T-helper 2 cell (primary cell): ENCODE measurements at regions not wholly inside any gene's neighbourhood (a gene's known extent, or its start where the extent isn't known, plus 50 kb on each side); places are given as distances from the start of the nearest gene placed in this dataset.
"Not testable (repeated sequence)": the region's sequence is repeated elsewhere in the genome, so short reads cannot be mapped to it uniquely, and the experiment has no call there.

ENCODE experiments used
- DNase-seq, 5 experiments: peaks; one replicate each; pipeline versions ENCODE4 v3.0.0 to v3.0.0-alpha.2; 2012 to 2022

DNA sequence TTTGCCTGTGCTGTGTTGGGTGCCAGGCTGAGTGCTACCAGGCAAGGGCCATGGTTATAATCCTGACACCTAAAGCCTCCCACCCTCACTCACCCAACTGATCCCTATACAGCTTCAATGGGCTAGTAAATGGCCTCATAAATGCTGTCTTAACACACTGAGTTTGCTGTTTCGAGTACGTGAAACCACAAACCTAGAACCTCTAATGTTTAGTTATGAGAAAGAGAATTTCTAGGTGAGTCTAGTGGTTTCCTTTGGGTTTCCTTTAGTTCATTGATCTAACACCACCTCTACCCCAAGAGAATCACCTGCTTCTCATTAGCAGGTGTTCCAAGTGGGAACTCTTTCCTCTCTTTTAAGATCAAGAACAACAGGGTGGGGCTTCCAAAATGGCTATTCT, 172.0 kb downstream of the MC4R start:
- peak in 1 of 5 experiments; percentile 1 for DNase-seq

DNA sequence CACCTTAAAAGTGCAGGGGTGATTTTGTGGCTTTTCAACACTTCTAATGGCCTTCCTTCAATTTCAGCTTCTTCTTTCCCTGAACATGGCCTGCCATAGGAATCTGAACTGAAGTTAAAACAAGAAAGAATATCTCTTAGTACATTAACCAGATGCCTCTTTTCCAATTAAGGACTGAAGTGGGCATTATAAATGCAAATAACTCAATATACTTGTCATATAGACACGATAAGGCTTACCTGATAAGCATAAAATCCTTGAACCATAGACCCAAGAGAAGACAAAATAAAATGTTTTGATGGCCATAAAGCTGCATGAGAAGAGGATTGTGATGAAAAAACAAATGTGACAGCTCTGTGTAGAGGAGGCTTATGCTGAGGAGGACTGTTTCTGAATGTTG, 173.1 kb downstream of the MC4R start:
- no peak for DNase-seq

DNA sequence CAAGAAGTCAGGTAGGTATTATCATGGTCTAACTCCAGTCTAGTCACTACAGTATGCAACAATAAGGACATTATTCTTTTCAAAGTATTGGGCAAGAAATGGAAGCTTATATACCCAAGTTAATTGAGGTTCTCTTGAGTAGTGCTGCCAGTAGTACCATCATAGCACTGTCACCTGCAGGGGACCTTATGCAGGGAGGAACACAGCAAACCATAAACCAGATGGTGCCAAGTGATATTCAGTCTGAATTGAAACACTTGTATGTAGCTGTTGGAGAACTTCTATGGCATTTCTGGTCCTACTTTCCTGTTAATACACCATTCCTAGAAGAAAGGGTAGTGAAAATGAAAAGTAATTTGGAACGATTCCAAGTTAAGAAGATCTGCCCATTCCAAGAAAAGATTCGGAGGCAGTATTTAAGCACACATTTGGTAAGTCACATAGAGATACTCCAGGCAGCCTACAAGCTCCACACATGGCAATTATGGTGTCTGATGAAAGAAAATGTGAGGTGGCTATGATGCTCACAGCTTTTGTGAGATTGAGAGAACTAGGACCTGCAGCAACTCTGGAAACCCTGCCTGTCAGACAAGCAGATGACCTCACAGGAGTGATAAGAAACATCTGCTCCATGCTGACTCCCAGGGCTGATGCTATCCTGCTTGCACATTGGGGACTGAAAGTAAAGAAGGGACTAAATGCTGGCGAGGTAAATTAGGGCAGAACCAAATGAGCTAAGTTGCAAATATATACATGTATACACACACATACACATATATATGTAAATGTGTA, 174.7 kb downstream of the MC4R start:
- peak in 1 of 5 experiments; percentile 24 for DNase-seq

DNA sequence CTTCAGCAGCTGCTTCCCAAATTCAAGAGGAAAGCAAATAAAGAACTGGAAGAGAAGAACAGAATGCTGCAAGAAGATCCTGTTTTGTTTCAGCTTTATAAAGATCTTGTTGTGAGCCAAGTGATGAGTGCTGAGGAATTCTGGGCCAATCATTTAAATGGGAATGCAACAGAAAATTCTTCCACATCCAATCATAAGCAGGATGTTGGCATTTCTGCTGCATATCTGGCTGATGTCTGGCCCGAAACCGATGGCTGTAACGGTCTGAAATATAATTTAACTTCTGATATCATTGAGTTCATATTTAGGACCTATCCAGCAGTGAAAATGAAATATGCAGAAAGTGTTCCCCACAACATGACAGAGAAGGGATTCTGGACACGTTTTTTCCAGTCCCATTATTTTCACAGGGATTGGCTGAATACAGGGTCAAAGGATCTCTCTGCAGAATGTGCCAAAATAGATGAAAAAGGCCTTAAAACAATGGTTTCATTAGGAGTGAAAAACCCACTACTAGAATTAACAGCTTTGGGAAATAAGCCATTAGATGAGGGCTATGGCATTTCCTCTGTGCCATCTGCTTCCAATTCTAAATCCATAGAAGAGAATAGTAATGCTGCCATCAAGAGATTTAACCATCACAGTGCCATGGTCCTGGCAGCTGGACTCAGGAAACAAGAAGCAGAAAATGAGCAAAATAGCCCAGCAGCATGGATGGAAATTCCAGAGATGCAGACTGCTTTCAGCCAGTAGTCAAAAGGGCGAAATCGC, 175.6 kb downstream of the MC4R start:
- DNase-seq = no peak

DNA sequence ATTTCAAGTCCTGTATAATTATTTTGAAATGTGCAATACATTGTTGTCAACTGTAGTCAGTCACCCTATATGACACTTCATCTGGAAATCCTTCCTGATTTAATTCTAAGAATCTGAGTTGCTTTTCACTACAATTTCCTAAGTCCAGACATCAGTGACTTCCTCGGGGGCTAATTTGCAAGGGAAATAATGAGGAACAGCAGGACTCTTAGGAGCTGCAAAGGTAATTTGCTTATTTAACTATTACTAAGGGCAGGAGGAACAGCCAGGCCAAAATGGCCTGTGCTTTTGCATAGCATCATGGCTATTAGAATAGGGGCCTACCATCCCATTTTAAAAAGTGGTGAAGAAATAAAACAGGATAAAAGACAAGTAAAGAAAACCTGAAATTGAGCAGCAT, 178.8 kb downstream of the MC4R start:
- DNase-seq = no peak

DNA sequence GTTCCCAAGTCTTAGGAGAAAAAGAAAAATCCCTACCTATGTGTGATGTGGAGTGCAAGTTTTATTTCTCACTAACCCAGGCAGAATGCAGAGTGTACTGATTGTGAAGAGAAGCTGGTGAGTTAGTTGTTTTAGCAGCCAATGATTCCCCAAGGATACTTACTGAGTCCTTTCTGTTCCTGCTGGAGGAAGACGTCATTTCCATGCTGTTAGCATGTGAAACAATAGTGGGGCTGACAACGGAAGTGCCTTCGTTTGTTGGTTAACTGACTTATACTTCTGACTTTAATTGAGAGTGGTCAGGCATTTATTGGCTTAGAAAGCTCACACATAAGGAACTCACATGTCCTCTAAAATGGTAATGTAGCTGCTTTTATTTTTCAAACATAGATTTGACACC, 180.6 kb downstream of the MC4R start:
- no peak for DNase-seq

DNA sequence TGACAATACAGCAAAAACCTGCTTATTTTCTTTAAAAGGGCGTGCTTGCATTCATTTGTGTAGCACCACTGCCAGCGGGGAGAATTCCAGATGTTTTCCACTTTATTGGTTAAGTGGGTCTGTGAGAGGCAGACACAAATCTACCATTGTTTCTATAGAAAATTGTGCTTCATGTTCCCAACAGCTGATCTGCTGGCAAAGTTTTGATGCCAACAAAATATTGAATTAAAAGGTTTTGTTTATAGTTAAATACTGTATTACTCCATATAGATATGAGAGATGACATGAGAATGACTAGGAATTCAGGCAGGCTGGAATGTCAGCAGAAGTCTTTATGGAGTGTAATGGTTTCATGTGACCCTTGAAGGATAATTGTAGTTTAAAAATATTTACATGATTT, 182.7 kb downstream of the MC4R start:
- no peak for DNase-seq

DNA sequence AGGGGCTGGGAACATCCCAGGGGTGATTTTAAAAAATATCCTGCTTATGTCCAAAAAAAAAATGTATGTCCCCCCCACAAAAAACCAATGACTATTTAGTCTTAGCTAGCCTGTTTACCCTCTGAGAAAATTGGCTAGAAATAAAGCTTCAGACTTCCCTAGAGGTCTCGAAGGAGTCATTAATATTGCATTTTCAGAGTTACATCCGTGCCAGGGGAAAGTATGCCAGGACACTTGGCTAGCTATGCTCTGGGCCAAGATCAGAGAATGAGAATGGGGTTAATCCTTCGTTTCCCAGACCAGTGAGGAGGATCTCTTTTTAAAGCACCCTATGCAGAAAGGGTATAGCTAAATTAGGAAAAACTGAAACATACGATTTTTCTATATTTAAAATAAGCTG, 183.6 kb downstream of the MC4R start:
- DNase-seq = no peak

DNA sequence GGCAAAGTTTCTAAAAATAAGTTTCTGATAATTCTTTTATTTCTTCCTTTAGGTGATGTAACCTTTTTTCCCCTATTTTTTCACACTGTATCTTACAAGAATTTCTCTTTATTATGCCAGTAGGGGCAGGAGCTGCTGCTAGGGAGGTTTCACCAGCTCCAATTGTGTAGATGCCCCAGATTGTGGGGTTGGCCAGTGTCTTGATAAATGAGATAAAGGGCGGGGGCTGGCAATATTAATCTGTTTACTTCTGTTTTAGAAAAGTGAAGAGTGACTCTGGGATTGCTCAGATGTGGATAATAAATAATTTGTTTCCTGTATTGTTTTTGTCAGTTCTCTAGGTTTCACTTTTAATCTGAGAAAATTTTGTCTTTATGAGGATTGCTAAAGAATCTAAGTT, 190.4 kb downstream of the MC4R start:
- DNase-seq = no peak

DNA sequence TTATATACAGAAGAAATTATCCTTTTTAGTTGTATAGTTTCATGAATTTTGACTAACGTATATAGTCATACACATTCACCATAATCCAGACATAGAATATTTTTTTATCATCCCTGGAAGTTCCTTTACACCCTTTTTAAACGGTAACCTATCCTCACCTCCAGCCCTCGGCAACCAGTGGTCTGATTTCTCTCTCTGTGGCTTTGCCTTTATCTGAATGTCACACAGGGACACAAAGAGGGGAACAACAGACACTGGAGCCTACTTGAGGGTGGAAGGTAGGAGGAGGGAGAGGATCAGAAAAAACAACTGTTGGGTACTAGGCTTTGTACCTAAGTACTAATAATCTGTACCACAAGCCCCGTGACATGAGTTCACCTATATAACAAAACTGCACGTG, 191.9 kb downstream of the MC4R start:
- DNase-seq = no peak

DNA sequence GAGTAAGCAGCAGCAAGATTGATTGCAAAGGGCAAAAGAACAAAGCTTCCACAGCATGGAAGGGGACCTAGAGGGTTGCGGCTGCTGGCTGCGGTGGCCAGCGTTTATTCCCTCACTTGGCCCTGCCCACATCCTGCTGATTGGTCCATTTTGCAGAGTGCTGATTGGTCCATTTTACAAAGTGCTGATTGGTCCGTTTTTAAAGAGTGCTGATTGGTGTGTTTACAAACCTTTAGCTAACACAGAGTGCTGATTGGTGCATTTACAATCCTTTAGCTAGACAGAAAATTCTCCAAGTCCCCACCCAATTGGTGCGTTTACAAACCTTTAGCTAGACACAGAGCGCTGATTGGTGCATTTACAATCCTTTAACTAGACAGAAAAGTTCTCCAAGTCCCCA, 194.4 kb downstream of the MC4R start:
- DNase-seq = not testable (repeated sequence)

DNA sequence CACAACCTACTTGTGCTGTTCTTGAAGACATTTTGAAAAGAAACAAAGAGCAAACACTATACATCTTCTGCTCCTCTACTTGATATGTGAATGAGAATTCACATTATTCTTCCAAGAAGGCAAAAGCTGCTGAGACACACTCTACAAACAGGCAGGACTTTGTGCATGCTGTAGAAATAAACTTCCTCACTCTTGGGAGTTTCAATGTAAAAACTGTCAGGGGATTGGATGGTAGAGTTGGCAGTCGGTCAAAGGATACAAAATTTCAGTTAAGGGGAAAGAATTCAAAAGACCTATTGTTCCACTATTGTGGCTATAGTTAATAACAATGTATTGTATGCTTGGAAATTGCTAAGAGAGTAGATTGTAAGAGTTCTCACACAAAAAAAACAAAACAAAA, 196.3 kb downstream of the MC4R start:
- no peak for DNase-seq

DNA sequence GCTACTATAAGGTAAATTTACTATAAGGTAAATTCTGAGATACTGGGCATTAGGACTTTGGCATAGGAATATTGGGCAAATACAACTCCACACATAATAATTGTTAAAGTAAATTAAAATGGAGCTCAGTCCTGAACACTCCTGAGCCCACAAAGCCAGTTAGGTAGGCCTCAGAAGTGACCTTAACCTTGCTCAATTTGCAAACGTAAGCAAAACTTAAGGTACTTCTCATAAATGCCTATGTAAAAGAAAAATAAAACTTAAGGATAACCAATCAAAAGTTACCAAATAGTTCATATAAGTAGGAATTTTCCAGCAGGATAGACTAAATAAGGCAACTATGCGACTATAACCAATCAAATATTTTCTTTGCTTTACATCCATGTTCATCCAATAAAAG, 197.7 kb downstream of the MC4R start:
- no peak for DNase-seq

DNA sequence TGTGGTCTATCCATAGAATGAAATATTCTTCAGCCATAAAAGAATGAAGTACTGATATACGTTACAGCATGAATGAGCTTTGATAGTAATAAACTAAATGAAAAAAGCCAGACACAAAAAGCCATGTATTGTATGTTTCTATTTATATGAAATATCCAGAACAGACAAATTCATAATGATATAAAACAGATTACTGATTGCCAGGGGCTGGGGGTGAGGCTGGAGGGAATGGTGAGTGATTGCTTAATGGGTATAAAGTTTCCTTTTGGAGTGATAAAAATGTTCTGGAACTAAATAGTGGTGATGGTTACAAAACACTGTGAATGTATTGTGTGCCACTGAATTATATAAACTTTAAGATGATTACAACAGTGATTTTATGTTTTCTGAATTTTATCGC, 200.5 kb downstream of the MC4R start:
- DNase-seq = no peak

DNA sequence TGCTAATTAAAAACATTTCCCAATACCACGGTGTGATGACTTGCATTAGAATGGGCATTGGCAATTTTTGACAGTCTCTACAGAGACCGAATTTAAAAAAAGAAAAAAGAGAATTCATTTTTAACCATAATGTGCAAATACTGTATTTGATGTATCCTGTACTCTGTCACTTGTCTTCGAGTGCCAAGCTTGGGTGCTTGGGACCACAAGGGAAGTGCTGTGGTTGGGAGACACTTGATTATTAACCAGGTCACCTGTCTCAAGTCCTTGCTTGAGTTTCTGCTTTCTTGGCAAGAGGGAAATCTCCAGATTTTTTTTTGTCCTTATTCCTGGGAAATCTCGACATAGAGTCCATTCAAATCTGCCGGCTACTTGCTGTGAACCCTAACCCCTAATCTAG, 209.0 kb downstream of the MC4R start:
- no peak for DNase-seq

DNA sequence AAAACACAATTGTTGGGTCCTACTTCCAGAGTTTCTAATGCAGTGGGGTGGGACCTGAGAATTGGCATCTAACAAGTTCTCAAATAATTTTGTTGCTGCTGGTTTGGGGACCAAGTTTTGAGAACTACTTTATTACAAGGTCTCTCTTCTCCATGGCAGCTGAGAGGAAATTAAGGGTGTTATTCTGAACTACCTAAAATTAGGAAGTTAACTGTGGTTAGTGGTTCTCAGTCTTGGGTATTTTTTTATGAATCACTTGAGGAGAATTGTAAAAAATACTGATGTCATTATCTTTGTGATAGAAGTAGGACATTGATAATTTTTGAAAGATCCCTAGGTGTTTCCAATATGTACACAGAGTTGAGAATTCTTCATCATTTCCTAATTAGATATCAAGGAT, 210.2 kb downstream of the MC4R start:
- DNase-seq = no peak

DNA sequence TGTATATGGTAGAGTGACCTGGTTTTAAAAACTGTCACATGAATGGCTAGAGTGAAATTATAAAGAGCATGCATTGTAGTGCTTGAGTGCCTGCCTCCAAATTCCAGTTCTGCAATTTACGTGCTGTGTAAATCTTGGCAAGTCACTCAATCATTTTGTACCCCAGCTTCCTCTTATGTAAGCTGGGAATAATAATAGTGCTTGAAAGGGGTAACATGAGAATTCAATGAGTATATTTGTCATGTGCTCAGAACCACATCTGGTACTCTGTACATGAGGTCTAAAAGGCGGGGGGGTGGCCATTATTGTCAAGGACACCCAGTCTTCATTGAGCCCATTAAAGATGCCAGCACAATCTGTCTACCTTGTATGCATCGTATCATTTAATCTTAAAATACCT, 214.8 kb downstream of the MC4R start:
- no peak for DNase-seq

DNA sequence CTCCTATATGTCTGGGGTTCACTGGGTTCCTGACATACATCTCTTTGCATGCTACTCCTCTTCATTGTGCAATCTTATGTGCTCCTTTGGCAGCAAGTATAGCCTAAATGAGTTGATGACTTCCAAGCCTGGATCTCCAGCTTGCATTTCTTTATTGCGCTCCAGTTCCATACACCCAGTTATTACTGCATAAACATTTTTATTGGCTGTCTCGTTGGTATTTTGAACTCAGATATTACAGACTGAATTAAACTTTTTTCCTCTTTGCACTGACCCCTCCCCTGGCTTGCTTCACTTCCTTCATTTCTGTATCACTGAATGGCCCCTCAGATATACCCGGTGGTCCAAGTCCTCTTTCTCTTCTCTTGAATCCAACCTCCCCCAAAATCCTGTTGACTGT, 219.2 kb downstream of the MC4R start:
- DNase-seq = no peak

DNA sequence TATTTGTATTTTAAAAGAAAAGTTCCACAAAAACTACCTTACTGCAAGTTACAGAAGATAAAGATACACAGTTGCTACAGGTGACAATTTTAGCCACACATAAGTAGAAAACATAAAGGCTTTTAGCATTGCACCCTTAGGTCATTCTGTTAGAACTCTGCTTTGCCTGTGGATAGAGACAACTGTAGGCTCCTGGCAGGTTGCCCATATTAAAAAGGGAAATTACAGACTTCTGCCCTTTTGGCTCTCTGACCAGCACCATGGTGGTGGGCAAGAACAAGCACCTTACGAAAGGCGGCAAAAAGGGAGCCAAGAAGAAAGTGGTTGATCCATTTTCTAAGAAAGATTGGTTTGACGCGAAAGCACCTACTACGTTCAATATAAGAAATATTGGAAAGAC, 223.3 kb downstream of the MC4R start:
- DNase-seq = no peak

DNA sequence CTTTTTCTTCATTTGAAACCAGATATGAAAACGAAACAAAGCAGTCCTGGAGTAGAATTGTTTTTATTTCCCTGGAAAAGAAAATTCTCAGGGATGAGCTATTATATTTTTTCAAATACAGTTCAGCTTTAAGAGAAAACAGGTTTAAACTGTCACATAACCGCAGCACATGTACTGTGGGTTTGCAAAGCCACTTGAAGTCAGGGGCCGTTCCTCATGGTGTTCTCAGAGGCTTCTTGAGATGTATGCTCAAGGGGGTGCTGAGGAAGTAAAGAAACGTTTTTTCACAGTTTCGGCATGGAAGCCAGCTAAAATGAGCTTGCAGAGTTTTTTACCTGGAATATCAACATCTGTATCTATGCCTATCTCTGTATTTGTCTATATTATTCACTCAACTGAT, 225.3 kb downstream of the MC4R start:
- DNase-seq = peak in 1 of 5 experiments; percentile 23

DNA sequence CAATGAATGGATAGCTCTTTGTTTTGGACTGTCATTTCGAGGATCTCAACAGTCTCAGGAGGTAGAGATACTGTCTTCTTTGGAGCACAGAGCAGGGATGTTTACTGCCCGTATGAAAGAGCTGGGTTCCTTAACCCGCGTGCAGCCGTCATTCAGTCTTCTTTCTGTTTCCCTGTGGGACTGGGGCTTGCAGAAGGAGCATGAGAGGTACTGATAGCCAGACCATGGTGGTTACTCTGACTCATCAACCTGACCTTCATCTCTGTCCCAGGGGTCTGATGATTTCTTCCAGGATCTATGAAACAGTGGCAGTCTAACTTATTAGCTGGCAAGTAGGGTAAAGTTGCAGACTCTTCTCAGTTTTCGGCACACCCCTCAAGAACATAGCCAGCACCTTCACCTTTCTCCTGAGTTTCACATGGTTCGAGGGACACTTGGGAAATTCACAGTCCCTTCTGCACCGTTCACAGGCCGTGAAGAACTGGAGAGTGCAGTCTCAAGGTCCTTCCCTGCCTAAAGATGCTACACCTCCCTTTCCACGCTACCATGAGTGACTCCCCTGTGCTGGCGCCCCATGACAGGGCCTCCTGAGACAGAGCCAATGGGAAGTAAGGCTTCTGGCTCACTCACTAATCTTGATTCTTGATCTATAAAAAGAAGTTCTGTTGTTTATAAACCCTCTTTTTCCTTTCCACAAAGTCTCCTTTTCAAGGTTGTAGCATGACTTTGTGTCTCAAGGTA, 226.2 kb downstream of the MC4R start:
- no peak for DNase-seq

DNA sequence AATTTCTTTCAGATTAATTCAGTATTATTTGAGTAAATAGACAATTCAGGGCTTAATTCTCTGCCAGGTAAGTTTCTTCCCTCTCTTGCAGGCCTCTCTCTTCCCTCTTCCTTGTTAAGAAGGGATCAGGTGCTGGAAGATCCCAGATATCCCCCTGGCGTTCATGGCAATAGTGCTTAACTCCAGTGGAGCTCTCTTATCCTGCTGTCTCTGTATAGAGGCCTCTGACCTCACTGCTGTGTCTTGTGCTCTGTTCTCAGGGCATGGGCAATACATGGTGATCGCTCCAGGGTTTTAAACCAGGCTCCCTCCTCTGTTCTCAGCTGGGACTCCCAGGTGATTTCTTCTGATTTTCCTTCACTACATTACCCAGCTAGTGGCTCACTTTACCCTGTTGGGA, 226.8 kb downstream of the MC4R start:
- DNase-seq = no peak

DNA sequence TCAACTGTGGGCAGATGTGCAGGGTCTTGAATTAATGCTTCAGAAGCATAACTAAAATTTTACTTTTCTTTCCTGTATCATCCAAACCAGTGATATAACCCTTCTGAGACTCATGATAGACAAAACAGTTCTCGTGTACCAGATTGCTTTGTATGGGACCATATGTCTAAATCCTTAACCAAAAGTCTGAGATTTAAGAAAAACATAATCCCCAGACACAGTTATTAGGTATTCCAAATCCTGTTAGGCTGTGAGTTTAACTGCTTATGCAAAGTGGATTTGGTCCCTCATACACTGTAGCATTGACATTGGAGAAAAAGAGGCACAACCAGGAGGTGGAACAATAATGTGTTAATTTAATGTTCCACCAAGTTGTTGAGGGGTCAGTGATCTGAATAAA, 235.0 kb downstream of the PMAIP1 start:
- no peak for DNase-seq

DNA sequence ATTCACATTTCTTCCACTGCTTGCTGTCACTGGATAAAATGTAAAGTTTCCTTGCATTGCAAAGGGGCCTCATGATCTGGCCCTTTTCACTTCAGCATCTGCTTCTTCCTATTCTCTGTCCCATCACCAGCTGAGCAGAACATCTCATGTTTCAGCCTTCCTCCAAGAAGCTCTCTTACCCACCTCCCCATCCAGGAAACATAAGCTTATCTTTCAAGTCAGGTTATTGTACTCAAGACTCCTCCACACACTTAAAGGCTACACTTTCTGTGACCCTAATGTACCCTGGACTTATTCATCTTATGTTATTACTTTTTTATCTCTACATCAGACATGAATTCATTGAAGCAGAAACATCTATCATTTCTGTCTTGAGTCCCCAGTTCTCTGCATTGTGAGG, 230.5 kb downstream of the PMAIP1 start:
- DNase-seq = no peak
